ENCODE measurements at regions not wholly inside any gene's neighbourhood (a gene's known extent, or its start where the extent isn't known, plus 50 kb on each side); places are given as distances from the start of the nearest gene placed in this dataset.

- TF ChIP-seq, protein P1, sequence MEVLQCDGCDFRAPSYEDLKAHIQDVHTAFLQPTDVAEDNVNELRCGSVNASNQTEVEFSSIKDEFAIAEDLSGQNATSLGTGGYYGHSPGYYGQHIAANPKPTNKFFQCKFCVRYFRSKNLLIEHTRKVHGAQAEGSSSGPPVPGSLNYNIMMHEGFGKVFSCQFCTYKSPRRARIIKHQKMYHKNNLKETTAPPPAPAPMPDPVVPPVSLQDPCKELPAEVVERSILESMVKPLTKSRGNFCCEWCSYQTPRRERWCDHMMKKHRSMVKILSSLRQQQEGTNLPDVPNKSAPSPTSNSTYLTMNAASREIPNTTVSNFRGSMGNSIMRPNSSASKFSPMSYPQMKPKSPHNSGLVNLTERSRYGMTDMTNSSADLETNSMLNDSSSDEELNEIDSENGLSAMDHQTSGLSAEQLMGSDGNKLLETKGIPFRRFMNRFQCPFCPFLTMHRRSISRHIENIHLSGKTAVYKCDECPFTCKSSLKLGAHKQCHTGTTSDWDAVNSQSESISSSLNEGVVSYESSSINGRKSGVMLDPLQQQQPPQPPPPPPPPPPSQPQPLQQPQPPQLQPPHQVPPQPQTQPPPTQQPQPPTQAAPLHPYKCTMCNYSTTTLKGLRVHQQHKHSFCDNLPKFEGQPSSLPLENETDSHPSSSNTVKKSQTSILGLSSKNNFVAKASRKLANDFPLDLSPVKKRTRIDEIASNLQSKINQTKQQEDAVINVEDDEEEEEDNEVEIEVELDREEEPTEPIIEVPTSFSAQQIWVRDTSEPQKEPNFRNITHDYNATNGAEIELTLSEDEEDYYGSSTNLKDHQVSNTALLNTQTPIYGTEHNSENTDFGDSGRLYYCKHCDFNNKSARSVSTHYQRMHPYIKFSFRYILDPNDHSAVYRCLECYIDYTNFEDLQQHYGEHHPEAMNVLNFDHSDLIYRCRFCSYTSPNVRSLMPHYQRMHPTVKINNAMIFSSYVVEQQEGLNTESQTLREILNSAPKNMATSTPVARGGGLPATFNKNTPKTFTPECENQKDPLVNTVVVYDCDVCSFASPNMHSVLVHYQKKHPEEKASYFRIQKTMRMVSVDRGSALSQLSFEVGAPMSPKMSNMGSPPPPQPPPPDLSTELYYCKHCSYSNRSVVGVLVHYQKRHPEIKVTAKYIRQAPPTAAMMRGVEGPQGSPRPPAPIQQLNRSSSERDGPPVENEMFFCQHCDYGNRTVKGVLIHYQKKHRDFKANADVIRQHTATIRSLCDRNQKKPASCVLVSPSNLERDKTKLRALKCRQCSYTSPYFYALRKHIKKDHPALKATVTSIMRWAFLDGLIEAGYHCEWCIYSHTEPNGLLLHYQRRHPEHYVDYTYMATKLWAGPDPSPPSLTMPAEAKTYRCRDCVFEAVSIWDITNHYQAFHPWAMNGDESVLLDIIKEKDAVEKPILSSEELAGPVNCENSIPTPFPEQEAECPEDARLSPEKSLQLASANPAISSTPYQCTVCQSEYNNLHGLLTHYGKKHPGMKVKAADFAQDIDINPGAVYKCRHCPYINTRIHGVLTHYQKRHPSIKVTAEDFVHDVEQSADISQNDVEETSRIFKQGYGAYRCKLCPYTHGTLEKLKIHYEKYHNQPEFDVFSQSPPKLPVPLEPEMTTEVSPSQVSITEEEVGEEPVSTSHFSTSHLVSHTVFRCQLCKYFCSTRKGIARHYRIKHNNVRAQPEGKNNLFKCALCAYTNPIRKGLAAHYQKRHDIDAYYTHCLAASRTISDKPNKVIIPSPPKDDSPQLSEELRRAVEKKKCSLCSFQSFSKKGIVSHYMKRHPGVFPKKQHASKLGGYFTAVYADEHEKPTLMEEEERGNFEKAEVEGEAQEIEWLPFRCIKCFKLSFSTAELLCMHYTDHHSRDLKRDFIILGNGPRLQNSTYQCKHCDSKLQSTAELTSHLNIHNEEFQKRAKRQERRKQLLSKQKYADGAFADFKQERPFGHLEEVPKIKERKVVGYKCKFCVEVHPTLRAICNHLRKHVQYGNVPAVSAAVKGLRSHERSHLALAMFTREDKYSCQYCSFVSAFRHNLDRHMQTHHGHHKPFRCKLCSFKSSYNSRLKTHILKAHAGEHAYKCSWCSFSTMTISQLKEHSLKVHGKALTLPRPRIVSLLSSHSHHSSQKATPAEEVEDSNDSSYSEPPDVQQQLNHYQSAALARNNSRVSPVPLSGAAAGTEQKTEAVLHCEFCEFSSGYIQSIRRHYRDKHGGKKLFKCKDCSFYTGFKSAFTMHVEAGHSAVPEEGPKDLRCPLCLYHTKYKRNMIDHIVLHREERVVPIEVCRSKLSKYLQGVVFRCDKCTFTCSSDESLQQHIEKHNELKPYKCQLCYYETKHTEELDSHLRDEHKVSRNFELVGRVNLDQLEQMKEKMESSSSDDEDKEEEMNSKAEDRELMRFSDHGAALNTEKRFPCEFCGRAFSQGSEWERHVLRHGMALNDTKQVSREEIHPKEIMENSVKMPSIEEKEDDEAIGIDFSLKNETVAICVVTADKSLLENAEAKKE (CRISPR knock-in tag; IDR thresholded peaks at IDR 0.05), result no peak
- TF ChIP-seq STAT1 (IDR thresholded peaks at IDR 0.05; ENCODE audit: unreplicated experiment), result no peak
These were observed 1238.9 kb downstream of the ADGRL3 start (continued) for GRCh38 chr4:62439051-62439450.

DNA sequence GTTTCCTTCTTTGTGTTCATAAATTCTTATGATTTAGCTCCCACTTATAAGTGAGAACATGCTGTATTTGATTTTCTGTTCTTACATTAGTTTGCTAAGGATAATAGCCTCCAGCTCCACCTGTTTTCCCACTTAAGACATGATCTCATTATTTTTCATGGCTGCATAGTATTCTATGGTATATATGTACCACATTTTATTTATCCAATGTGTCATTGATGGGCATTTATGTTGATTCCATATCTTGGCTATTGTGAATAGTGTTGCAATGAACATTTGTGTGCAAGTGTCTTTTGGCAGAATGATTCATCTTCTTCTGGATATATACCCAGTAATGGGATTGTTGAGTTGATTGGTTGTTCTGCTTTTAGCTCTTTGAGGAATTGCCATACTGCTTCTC lies 1234.8 kb downstream of the ADGRL3 start:
- H3K27me3 Mint-ChIP-seq (ENCODE audit: insufficient read depth, low read depth, poor library complexity), result peaks cover 2% of the 10 kb centered on the region
- Histone ChIP-seq H2AFZ (no peak overlapping the region), H3K27ac (ENCODE audit: low read depth) (no peak overlapping the region), H3K36me3 (ENCODE audit: insufficient read depth) (peaks cover 7% of the 10 kb centered on the region; the same call in 1 of the 2 replicates), H3K4me3 (no peak overlapping the region), H3K27me3 (ENCODE audit: insufficient read depth) (no peaks in the 10 kb centered on the region), H3K4me1 (ENCODE audit: insufficient read depth) (no peaks in the 10 kb centered on the region), H3K9me2 (ENCODE audit: insufficient read depth) (no peaks in the 10 kb centered on the region; the same call in 1 of the 2 replicates), H3K79me2 (replicated peaks; ENCODE audit: insufficient read depth) (no peaks in the 10 kb centered on the region), H3F3A (replicated peaks; ENCODE audit: low read depth) (no peaks in the 10 kb centered on the region), H3K4me2 (no peak overlapping the region), H4K20me1 (replicated peaks; ENCODE audit: insufficient read depth) (no peaks in the 10 kb centered on the region)
- ATAC-seq (no peak), DNase-seq (ENCODE audit: low spot score) (no peak)
- H3K4me1 Mint-ChIP-seq, result peaks cover 6% of the 10 kb centered on the region
- H3K36me3 Mint-ChIP-seq (ENCODE audit: low read depth), result peaks cover 25% of the 10 kb centered on the region
- no peak overlapping the region for H3K27ac Mint-ChIP-seq
- peaks cover 36% of the 10 kb centered on the region for H3K9me3 Mint-ChIP-seq
- no peak overlapping the region for H3K4me3 Mint-ChIP-seq
- no peak for TF ChIP-seq REST (IDR thresholded peaks at IDR 0.05; ENCODE audit: unreplicated experiment)
- no peak for TF ChIP-seq STAT1 (IDR thresholded peaks at IDR 0.05; ENCODE audit: unreplicated experiment)
- no peak for TF ChIP-seq POLR2AphosphoS5 (IDR thresholded peaks at IDR 0.05; ENCODE audit: low read depth)
- TF ChIP-seq CTCF (conservative IDR thresholded peaks at IDR 0.05; ENCODE audit: low read depth in 2 of 2), result no peak
- no peak for TF ChIP-seq NANOG (IDR thresholded peaks at IDR 0.05; ENCODE audit: borderline replicate concordance)
- TF ChIP-seq EZH2phosphoT487 (IDR thresholded peaks at IDR 0.05; ENCODE audit: unreplicated experiment), result no peak
- no peak for TF ChIP-seq ZNF331 (CRISPR knock-in tag; IDR thresholded peaks at IDR 0.05; ENCODE audit: low read depth)
- TF ChIP-seq, protein P2, sequence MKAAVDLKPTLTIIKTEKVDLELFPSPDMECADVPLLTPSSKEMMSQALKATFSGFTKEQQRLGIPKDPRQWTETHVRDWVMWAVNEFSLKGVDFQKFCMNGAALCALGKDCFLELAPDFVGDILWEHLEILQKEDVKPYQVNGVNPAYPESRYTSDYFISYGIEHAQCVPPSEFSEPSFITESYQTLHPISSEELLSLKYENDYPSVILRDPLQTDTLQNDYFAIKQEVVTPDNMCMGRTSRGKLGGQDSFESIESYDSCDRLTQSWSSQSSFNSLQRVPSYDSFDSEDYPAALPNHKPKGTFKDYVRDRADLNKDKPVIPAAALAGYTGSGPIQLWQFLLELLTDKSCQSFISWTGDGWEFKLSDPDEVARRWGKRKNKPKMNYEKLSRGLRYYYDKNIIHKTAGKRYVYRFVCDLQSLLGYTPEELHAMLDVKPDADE (IDR thresholded peaks at IDR 0.05), result no peak
- TF ChIP-seq JUNB (IDR thresholded peaks at IDR 0.05; ENCODE audit: unreplicated experiment), result no peak
